ENCODE measurements at regions not wholly inside any gene's neighbourhood (a gene's known extent, or its start where the extent isn't known, plus 50 kb on each side); places are given as distances from the start of the nearest gene placed in this dataset.

DNA sequence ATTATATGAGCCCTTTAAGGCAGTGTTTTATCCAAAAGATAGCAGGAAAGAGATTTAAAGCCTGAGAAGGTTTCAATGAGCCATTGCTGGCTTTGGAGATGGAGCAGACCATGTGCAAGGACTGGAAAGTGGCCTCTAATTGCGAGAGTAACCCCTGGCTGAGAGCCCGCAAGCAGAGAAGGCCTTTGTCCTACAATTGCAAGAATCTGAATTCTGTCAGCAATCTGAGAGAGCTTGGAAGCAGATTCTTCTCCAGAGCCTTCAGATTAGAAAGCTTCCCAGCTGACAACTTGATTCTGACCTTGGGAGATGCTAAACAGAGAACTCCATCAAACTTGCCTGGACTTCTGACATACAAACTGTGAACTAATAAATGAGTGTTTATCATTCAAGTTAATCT lies 528.7 kb upstream of the KLF12 start:
- intact Hi-C loops (cut with DNase I), result no loop called here
- DNase-seq, result no peak

DNA sequence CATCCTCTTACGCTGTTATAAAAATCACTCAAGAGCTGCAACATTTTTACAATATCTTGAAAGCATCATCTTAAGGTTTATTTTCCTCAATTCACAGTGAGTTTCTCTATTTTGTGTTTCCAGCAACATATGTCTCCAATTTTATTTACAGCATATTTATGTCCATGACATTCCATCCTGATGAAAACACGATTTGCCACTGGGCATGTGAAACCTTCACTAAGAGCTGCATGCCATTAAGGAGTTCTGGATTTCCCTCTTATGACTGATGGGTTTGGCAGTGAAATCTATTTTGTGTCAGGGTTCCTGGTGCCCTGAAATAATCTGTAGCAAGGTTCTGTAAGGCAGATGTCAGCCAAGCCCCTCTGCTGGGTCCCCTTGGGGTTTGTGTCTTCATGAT lies 527.6 kb upstream of the KLF12 start:
- intact Hi-C loops (cut with DNase I), result no loop called here
- no peak for DNase-seq

DNA sequence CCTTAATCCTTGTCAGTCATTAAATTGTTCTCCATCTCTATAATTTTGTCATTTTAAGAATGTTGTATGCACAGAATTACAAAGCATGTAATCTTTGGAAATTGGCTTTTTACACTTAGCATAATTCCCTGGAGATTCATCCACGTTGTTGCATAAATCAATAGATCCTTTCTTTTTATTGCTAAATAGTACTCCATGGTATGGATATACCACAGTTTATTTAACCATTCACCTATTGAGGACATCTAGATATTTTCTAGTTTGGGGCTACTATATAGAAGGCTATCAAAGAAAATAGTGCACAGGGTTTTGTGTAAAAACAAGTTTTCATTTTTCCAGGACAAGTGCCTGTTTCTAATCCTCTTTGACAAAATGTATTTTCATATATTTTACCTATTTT lies 523.6 kb upstream of the KLF12 start:
- no peak for DNase-seq

DNA sequence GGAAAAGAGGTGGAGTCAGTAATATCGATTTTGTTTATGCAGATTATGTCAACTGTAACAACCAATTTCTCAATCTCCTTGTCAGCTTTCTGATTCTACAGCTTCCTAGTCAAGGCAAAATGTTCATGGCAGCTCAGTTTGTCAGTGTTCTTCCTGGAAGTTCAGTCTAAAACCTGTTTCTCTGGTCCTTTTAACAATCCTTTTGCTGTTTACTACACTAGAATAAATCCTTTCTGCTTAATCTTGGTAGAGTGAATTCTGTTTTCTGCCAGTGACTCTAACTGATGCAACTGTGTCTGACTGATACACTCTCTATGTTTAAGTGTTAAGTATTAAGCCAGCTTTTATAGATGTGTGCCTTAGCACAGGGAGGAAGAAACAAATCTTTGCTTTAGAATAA lies 516.9 kb upstream of the KLF12 start:
- intact Hi-C loops (cut with DNase I), result no loop called here
- no peak for DNase-seq

More for the DNA sequence above, 523.6 kb upstream of the KLF12 start:
- intact Hi-C loops (cut with DNase I), result no loop called here

DNA sequence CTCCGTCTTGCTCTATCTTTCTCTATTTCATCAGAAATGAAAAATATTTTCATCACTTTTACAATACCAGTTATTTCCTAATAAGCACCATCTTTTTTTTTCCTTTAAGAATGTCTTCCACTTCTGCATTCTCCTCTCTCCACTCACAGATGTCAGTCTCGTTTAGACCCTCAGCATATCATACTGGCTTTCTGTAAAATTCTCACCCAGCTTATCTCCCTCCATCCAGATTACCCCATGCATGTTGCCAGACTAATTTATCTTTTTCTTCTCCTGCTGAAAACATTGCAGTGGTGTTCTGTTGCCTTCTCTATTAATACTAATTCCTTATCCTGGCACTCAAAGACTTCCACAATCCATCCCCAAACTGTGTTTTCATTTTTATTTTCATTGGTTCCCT lies 513.8 kb upstream of the KLF12 start:
- no peak for DNase-seq
- intact Hi-C loops (cut with DNase I), result no loop called here

DNA sequence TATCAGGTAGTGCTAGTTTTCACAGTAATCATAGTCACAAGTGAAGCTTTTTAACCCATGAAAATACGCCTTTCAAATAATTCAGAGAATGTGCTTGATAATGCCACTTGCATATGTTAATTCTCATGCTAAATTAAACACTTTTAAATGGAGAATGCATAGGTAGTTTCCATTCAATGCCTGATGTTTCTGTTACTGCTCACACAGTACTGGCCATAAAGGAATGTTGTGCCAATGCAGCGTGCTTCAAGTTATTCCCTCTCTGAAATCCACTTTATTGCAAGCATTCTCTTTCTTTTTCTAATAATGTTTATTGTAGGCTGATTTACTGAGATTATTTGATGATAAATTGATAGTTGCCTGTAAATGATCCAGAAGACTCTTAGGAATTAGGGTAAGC lies 513.0 kb upstream of the KLF12 start:
- intact Hi-C loops (cut with DNase I), result no loop called here
- no peak for DNase-seq

DNA sequence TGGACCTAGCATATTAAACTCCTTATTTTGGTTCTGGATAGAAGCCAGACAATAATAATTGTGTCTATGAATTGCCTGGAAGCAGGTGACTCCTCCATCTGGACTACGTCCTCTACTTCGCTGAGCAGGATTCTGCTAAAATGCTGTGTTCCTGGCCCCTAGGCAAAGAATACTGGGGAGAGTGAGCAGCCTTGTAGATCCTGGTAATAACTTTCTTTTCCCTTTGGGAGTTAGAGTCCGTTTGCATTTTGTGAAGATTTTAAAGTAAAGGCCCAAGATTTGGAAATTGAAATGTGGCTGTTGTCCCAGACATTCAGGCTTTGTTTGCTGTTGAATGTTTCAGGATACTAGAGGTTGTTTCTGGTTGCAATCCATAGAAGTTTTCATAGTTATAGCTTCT lies 511.9 kb upstream of the KLF12 start:
- no peak for DNase-seq
- intact Hi-C loops (cut with DNase I), result no loop called here

DNA sequence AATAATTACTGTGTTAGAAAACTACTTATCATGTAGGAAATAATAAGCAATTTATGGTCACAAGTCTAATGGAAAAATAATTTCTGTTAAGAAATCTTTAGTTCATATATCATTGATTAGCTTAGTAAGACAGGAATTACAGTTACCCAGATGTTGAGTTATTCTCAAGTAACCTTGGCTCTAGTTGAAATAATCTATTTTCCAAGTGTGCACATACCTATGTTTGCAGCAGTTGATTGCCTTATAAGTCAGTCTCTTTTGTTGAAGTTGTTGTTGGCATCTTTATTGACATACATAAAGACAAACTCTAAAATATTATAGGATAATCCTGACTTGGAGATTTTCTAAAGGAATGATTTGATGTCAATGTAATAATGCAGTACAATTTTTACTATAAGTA lies 511.4 kb upstream of the KLF12 start:
- intact Hi-C loops (cut with DNase I), result no loop called here
- no peak for DNase-seq

DNA sequence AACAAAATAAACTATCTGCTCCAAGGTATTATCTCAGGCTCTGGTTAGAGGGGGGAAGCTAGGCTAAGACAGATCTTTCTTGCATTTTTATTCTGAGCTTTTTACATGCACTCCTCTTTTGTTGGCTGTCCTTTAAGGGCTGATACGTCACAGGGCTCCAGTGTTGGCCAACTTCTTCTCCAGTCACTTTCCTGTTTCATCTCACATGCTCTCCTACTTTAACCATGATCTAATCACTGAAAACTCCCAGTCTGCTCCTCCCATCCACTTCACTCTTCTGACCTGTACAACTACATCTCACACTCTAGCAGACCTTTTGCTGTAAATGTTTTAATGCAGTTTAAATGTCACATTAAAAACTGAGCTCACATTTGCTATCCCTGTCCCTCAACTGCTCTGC lies 510.0 kb upstream of the KLF12 start:
- intact Hi-C loops (cut with DNase I), result no loop called here
- no peak for DNase-seq

DNA sequence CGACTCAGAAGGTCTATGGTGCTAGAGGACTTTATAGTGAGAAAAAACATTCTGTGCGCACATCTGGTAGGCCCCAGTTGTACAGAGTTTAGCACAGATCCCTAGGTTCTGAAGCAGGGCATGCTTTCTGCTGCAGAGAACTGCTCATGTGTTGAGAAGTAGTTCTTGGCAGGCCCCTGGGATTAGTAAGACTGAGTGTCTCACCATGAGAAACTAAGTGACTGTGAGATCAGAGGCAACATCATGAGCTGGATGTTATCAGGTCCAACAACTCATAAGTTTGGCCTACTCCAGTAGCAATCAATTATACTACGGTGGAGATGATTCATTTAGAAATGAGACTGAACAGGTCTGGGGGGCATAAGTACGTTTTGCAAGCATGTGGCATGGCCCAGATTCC lies 507.4 kb upstream of the KLF12 start:
- DNase-seq, result no peak
- intact Hi-C loops (cut with DNase I), result no loop called here

DNA sequence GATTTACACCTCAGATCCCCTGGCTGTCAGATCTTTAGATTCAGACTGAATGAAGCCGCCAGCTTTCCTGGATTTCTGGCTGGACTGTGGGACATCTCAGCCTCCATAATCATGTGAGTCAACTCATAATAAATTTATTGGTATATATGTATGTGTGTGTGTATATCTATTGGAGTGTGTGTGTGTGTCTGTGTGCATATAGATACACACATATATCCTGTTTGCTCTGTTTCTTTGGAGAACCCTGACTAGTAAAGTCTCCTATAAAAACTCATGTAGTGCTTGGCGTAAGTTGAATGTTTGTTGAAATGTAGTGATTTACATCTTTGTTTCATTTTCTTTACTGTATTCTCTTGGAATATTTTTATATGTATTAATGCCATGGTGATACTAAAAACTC lies 499.5 kb upstream of the KLF12 start:
- DNase-seq, result no peak

DNA sequence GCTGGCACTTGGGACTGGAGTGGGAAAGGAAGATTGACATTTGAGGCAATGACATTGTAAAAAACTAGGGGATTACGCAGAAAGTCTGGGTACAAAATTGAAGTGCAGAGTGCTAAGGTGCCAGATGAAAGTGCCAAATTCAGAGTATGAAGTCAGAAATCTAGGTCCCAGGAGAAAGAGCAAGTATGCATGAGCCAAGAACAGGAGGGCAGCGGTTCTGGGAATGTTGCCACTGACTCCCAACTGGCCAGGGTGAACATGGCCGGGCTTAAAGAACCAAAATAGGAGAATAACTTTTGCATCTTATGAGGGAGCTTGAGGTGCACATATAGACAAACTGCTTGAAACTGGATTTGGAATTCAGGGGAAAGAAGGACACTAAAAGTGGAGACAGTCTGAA lies 495.8 kb upstream of the KLF12 start:
- intact Hi-C loops (cut with DNase I), result no loop called here

More for the DNA sequence above, 499.5 kb upstream of the KLF12 start:
- intact Hi-C loops (cut with DNase I), result no loop called here

DNA sequence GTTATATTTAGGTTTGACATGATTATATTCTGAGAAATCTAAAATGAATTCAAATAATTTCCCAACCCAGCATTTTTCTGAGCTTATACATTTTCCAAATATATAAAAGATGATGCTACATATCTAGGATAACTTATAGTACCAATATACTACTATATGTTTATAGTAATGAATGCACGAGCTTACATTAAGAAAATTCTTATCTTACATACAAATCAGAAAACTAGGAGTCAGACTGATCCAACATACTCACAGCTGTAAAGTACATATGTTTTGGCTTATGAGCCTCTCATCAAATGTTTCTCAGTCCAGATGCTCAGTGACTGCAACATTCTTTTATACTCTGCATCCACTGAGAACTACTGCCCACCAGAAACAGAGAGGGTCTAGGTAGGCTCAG lies 491.3 kb upstream of the KLF12 start:
- intact Hi-C loops (cut with DNase I), result no loop called here
- DNase-seq, result no peak

More for the DNA sequence above, 495.8 kb upstream of the KLF12 start:
- DNase-seq, result no peak

DNA sequence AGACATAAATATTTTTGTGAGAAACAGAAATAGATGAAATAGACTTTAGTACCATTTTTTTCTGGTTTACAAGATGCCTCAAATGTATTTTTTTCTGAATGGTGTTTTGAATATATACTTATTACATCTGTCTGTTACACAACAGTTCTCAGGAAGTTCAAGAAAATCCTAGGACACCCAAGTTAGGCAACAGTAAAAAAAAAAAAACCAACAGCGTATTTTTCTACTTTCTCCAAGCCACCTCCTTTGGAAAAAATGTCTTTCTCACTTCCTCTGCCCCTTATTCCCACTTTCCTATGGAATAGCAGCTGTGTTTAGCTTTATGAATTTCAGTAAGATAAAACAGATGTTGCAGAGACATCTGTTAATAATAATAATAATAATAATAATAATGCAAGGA lies 489.6 kb upstream of the KLF12 start:
- no peak for DNase-seq
- intact Hi-C loops (cut with DNase I), result no loop called here

DNA sequence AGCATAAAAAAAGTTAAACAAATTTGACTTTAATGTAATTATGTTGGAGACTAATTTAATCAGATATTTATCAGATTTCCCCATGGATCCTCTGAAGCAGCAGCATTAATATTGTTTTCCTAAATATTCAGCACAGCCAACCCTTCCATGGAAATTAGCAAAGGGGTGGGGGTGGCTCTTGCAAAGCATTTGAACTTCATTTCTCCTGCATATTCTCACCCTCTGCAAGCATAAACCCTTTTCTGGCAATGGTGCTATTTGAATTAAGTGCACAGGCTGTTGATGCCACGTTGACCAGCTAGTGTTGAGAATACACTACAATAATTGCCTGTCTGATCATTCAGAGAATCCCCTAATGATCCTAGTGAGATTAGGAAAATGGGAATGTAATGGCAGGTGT lies 488.1 kb upstream of the KLF12 start:
- no peak for DNase-seq
- intact Hi-C loops (cut with DNase I), result no loop called here

DNA sequence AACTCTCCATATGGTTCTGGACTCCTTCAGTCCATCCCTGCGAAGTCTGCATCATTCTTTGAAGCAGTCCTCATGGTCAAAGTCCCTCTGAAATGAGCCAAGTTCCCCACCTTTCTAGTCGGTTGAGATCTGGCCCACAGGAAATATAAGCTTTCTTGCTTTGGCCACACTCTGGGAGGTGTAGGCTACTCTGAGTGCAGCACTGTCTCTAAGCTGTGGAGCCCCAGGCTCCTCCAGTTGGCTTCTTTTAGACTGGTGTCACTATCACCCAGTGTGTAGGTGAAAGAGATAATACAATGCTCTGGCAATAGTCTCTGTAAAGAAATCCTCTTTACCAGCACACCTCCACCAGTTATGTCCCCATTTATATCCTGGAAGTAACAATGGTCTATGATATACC lies 486.5 kb upstream of the KLF12 start:
- intact Hi-C loops (cut with DNase I), result no loop called here
- no peak for DNase-seq

DNA sequence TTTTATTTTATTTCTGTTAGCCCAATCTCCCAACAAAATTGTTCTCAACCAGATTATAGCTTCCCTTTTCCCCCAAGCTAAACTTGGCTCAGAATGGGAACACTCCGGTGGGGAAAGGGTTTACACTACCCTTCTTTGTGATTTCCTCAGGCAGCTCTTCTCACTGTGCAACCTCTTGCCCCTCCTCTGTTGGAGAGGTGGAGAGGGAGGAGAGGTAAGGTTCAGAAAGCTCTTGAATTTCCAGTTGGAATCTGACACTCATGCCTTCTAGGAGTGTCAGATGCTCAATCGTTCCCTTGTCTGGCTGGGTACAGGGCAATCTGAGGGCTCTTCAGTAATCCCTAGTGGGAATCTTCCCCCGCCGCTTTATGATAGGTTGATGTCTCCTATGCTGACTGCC lies 486.1 kb upstream of the KLF12 start:
- intact Hi-C loops (cut with DNase I), result no loop called here
- DNase-seq, result no peak

DNA sequence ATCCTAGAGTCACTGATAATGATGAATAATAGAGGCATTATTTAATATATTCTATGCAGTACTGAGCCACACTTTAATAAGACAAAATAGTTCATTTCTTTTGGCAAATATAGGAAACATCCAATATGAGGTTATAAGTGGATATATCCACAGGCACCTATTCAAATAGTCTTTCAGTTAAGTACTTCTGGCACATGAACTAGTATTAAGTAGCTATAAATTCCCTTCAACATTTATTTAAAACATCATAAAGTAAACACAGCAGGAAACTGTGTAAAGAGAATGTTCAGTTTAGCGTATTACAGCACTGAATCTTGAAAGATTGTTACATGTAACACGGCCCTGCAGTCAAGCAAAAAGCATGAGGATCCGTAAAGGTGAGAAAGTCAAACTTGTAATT lies 463.3 kb upstream of the KLF12 start:
- intact Hi-C loops (cut with DNase I), result no loop called here
- no peak for DNase-seq

DNA sequence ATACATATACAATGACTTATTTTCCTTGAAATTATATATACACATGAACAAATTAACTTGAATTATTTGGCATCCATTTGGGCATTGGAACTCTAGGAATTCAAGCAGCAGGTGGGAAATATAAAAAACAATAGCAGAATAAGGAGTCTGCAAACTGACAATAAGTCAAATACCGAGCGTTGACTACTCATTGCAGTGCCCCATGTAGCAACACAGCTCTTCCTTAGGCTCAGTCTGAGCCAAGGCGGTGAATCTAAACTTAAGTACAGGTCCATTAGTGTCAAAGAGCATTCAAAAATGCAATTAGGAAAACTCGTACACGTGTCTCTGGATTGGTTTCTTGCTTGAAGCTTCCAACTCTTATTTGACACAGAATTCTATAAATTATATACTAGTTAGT lies 462.5 kb upstream of the KLF12 start:
- intact Hi-C loops (cut with DNase I), result no loop called here
- DNase-seq, result no peak

DNA sequence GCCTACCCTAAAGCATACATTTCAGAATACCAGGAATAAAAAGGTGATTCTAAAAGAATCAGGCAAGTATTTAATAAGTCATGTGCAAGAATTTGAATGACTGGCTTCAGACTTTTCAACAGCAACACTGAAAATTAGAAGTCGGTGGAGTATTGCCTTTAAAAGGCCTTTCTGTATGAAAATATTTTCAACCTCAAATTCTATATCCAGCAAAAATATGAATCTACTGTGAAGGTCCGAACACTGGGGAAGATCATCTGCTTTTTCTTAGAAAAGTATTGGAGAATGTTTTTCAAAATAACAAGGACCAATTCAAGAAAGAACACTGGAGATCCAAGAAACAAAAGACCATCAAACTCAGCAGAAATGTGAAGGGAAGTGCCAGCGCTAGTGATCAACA lies 459.5 kb upstream of the KLF12 start:
- DNase-seq, result no peak
- intact Hi-C loops (cut with DNase I), result no loop called here

DNA sequence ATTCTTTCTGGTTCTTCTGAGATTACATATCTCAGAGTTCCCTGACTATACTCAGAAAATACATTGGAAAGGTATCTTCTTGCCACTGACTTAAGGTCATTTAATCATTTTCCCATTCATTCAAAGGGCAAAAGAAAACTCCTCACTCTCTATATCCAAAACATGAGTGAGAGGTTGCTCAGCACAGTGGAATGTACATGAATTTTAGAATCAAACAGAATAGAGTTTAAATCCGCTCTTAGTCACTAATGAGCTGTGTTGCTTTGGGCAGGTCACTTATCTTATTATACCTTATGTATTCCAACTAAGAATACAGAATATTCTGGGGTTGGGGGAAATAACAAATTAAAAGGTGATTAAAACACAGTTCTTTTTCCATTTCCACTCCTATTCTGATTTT lies 452.6 kb upstream of the KLF12 start:
- DNase-seq, result no peak
- intact Hi-C loops (cut with DNase I), result no loop called here

DNA sequence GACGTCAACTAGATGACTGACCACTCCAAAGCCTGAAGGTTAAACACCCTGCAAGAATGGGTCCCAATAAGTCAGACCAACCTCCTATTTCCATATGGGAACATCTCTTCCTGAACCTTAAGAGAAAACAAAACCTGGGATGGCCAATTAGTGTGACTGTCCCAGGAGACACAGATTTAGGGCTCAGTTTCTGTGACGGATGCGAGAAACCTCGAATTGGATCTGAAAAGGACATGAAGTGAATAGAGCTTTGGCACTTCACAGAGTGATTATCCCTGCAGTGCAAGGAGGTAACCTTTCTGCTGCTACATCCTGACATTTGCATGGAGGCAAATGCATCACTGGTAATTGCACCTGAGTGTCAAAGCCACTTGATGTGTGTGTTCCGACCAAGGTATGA lies 442.2 kb upstream of the KLF12 start:
- intact Hi-C loops (cut with DNase I), result loop anchor here (5.0 kb wide), 1 partner anchor 444 kb away; the partner anchor contains the start of gene KLF12
- peak in 1 of 42 donors; percentile 7 for DNase-seq
